DMS 273 (cell line): ENCODE measurements at regions not wholly inside any gene's neighbourhood (a gene's known extent, or its start where the extent isn't known, plus 50 kb on each side); places are given as distances from the start of the nearest gene placed in this dataset.
A peak's percentile ranks its signal among the peaks of the same experiment; 100 is the strongest.

ENCODE experiments used
- DNase-seq: peaks from one replicate; lab custom pipeline; 2025; ENCODE audit not compliant: unreplicated experiment; lab: John Stamatoyannopoulos, UW

GRCh38 chr16:51405361-51405760 lies 254.3 kb upstream of the SALL1 start:
- no peak for DNase-seq

GRCh38 chr16:51404386-51404785 lies 253.3 kb upstream of the SALL1 start:
- DNase-seq, result no peak

- no peak for DNase-seq
Measured at GRCh38 chr16:51402785-51403184, 251.7 kb upstream of the SALL1 start.

- no peak for DNase-seq
Measured at GRCh38 chr16:51402298-51402697, 251.2 kb upstream of the SALL1 start.

GRCh38 chr16:51401673-51402072 lies 250.6 kb upstream of the SALL1 start:
- no peak for DNase-seq

GRCh38 chr16:51399908-51400670 lies 249.0 kb upstream of the SALL1 start:
- no peak for DNase-seq

GRCh38 chr16:51394421-51394820 lies 243.4 kb upstream of the SALL1 start:
- DNase-seq, result no peak

- DNase-seq, result no peak
Measured at GRCh38 chr16:51393381-51394005, 242.4 kb upstream of the SALL1 start.

GRCh38 chr16:51392521-51393187 lies 241.6 kb upstream of the SALL1 start:
- peak; percentile 19 for DNase-seq

GRCh38 chr16:51391798-51392511 lies 240.9 kb upstream of the SALL1 start:
- no peak for DNase-seq

- no peak for DNase-seq
Measured at GRCh38 chr16:51390877-51391276, 239.8 kb upstream of the SALL1 start.

- DNase-seq, result no peak
Measured at GRCh38 chr16:51389881-51390280, 238.8 kb upstream of the SALL1 start.

- no peak for DNase-seq
Measured at GRCh38 chr16:51388516-51388951, 237.5 kb upstream of the SALL1 start.

GRCh38 chr16:51383909-51384308 lies 232.8 kb upstream of the SALL1 start:
- DNase-seq, result no peak

GRCh38 chr16:51382940-51383339 lies 231.9 kb upstream of the SALL1 start:
- no peak for DNase-seq

- DNase-seq, result no peak
Measured at GRCh38 chr16:51382211-51382610, 231.1 kb upstream of the SALL1 start.

- peak; percentile 7 for DNase-seq
Measured at GRCh38 chr16:51376080-51376479, 225.0 kb upstream of the SALL1 start.

GRCh38 chr16:51374790-51375189 lies 223.7 kb upstream of the SALL1 start:
- DNase-seq, result no peak

GRCh38 chr16:51374346-51374745 lies 223.3 kb upstream of the SALL1 start:
- DNase-seq, result no peak

- no peak for DNase-seq
Measured at GRCh38 chr16:51365715-51366114, 214.6 kb upstream of the SALL1 start.

GRCh38 chr16:51359141-51359955 lies 208.3 kb upstream of the SALL1 start:
- no peak for DNase-seq
